Upper lobe of left lung (tissue), 6 donors: ENCODE measurements at regions not wholly inside any gene's neighbourhood (a gene's known extent, or its start where the extent isn't known, plus 50 kb on each side); places are given as distances from the start of the nearest gene placed in this dataset.

Source experiments
- ATAC-seq, 2 donors: fragments of 200-7000 bp; cut with Tn5 transposase; one replicate each; pipeline ENCODE4 v1.9.1; 2022; ENCODE audit warnings: mild to moderate bottlenecking in 2 of 2, moderate library complexity in 2 of 2; ENCODE audit not compliant: low FRiP score in 2 of 2
- DNase-seq, 2 donors: peaks; one replicate each; pipeline ENCODE4 v3.0.0-alpha.2; 2019 to 2020
- H3K27ac ChIP-seq, 4 donors: fragments of 200-600 bp; sonication (generic); one replicate each; pipeline ENCODE4 v1.5.1; 2016 to 2019
- H3K27me3 ChIP-seq, 4 donors: fragments of 200-600 bp; sonication (generic); one replicate each; pipeline ENCODE4 v1.5.1; 2017 to 2019
- H3K36me3 ChIP-seq, 4 donors: fragments of 200-600 bp; sonication (generic); one replicate each; pipeline ENCODE4 v1.5.1; 2016 to 2019
- H3K4me1 ChIP-seq, 4 donors: fragments of 200-600 bp; sonication (generic); one replicate each; pipeline ENCODE4 v1.5.1; 2018 to 2019
- H3K4me3 ChIP-seq, 4 donors: fragments of 200-600 bp; sonication (generic); one replicate each; pipeline ENCODE4 v1.5.1; 2017 to 2019; ENCODE audit warnings: mild to moderate bottlenecking in 2 of 4, moderate library complexity in 1 of 4
- H3K9me3 ChIP-seq, 4 donors: fragments of 200-600 bp; sonication (generic); one replicate each; pipeline ENCODE4 v1.5.1; 2018 to 2019
- CTCF ChIP-seq, 6 experiments: fragments of 450-650 bp in 4 of 6; fragments of 200-600 bp in 2 of 6; sonication (generic) in 2 of 6; IDR thresholded peaks; one replicate each; pipeline ENCODE4 v1.5.1; 2016 to 2019; ENCODE audit warnings: antibody characterized with exemption in 6 of 6
- EP300 ChIP-seq, 4 donors: sonication (generic); formaldehyde crosslinking; IDR thresholded peaks; one replicate each; pipeline ENCODE4 v1.5.1; 2017; ENCODE audit warnings: antibody characterized with exemption in 4 of 4, control low read depth in 2 of 4
- POLR2A ChIP-seq, 4 donors: fragments of 450-650 bp; IDR thresholded peaks; one replicate each; pipeline ENCODE4 v1.5.1; 2016 to 2017; ENCODE audit warnings: antibody characterized with exemption in 4 of 4, mild to moderate bottlenecking in 2 of 4
- POLR2AphosphoS5 ChIP-seq, 2 donors: sonication (generic); formaldehyde crosslinking; IDR thresholded peaks; one replicate each; pipeline ENCODE4 v1.5.1; 2017; ENCODE audit warnings: antibody characterized with exemption in 2 of 2
- WGBS, 2 donors: methylation state at CpG; one replicate each; pipeline ENCODE4 v1.1.5; 2017 to 2018; 5-methylcytosine and 5-hydroxymethylcytosine counted together
- donor health status: DM: no; HTN: no; CAD: no; lungs with moderate emphysema.
- donor health status: DM: no; HTN: yes; CAD: no; lungs with severe emphysema.

GRCh38 chr3:68025189-68025588, 370.8 kb upstream of the SUCLG2 start:
- 77 to 81% methylated on average over 2 of the region's 2 CpGs for WGBS, 2 donors
- Histone ChIP-seq H3K4me3 (no peak overlapping the region), H3K36me3 (no peaks in the 10 kb centered on the region), H3K27me3 (no peaks in the 10 kb centered on the region), H3K27ac (no peak overlapping the region), H3K4me1 (no peaks in the 10 kb centered on the region), H3K9me3 (no peaks in the 10 kb centered on the region)
- no peak for ATAC-seq
- TF ChIP-seq EP300 (IDR thresholded peaks at IDR 0.05) (no peak), CTCF (IDR thresholded peaks at IDR 0.05) (no peak), POLR2AphosphoS5 (IDR thresholded peaks at IDR 0.05) (no peak), POLR2A (IDR thresholded peaks at IDR 0.05) (no peak)
- no peak for DNase-seq

- no peaks in the 10 kb centered on the region for H3K9me3 ChIP-seq
- no peak for DNase-seq
- no peaks in the 10 kb centered on the region for H3K36me3 ChIP-seq
- no peak overlapping the region for H3K4me3 ChIP-seq
- H3K4me1 ChIP-seq = no peaks in the 10 kb centered on the region
- no peak for TF ChIP-seq EP300 (IDR thresholded peaks at IDR 0.05)
- TF ChIP-seq POLR2AphosphoS5 (IDR thresholded peaks at IDR 0.05) = no peak
- TF ChIP-seq CTCF (IDR thresholded peaks at IDR 0.05) = no peak
- no peak for TF ChIP-seq POLR2A (IDR thresholded peaks at IDR 0.05)
- WGBS, 2 donors = 65 to 82% methylated on average over 1 of the region's 1 CpG
- H3K27me3 ChIP-seq = no peaks in the 10 kb centered on the region
- no peak for ATAC-seq
- no peak overlapping the region for H3K27ac ChIP-seq
These were observed 365.5 kb upstream of the SUCLG2 start for GRCh38 chr3:68019876-68020275.

- no peak for TF ChIP-seq POLR2AphosphoS5 (IDR thresholded peaks at IDR 0.05)
- no peak for TF ChIP-seq POLR2A (IDR thresholded peaks at IDR 0.05)
- TF ChIP-seq EP300 (IDR thresholded peaks at IDR 0.05) = no peak
- no peak for TF ChIP-seq CTCF (IDR thresholded peaks at IDR 0.05)
- Histone ChIP-seq H3K27me3 (no peaks in the 10 kb centered on the region), H3K4me1 (no peaks in the 10 kb centered on the region), H3K9me3 (no peaks in the 10 kb centered on the region), H3K36me3 (no peaks in the 10 kb centered on the region), H3K4me3 (no peak overlapping the region), H3K27ac (no peak overlapping the region)
- 88 to 93% methylated on average over 1 of the region's 1 CpG for WGBS, 2 donors
- DNase-seq (no peak), ATAC-seq (no peak)
These were observed 363.9 kb upstream of the SUCLG2 start for GRCh38 chr3:68018275-68018674.

- Histone ChIP-seq H3K36me3 (no peaks in the 10 kb centered on the region), H3K4me3 (no peak overlapping the region), H3K27me3 (no peaks in the 10 kb centered on the region), H3K4me1 (no peaks in the 10 kb centered on the region), H3K9me3 (no peaks in the 10 kb centered on the region), H3K27ac (no peak overlapping the region)
- WGBS, 2 donors = 77 to 81% methylated on average over 3 of the region's 3 CpGs
- TF ChIP-seq POLR2AphosphoS5 (IDR thresholded peaks at IDR 0.05) (no peak), CTCF (IDR thresholded peaks at IDR 0.05) (no peak), EP300 (IDR thresholded peaks at IDR 0.05) (no peak)
- no peak for ATAC-seq
- DNase-seq = no peak
These were observed 362.7 kb upstream of the SUCLG2 start for GRCh38 chr3:68017069-68017468.

- no peak for DNase-seq
- TF ChIP-seq EP300 (IDR thresholded peaks at IDR 0.05) (no peak), CTCF (IDR thresholded peaks at IDR 0.05) (no peak), POLR2A (IDR thresholded peaks at IDR 0.05) (no peak), POLR2AphosphoS5 (IDR thresholded peaks at IDR 0.05) (no peak)
- Histone ChIP-seq H3K36me3 (no peaks in the 10 kb centered on the region), H3K4me3 (no peak overlapping the region), H3K9me3 (no peaks in the 10 kb centered on the region), H3K27ac (no peak overlapping the region), H3K4me1 (peaks cover 0 to 8% (median 7%) of the 10 kb centered on the region in 4 donors), H3K27me3 (peaks cover 0 to 4% (median 2%) of the 10 kb centered on the region in 4 donors)
- ATAC-seq = no peak
- WGBS, 2 donors = 85 to 87% methylated on average over 5 of the region's 5 CpGs
These were observed 355.5 kb upstream of the SUCLG2 start for GRCh38 chr3:68009900-68010299.
